ENCODE measurements at regions not wholly inside any gene's neighbourhood (a gene's known extent, or its start where the extent isn't known, plus 50 kb on each side); places are given as distances from the start of the nearest gene placed in this dataset.

DNA sequence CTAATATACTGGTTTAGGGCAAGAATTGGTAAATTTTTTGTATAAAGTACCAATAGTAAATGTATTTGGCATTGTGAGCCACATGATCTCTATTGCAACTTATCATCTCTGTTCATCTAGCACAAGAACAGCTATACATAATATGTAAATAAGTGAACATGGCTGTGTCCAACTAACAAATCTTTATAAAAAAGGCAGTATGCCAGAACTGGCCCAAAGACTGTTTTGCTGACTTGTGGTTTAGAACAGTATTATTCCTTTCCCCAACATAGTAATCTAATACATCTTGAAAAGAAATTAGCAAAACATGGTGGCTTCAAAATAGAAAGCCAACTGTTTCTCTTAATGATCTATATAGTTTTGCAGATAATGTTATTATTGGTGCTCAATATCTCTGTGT is 441.4 kb upstream of the CELF4 start:
- TF ChIP-seq, protein P1, sequence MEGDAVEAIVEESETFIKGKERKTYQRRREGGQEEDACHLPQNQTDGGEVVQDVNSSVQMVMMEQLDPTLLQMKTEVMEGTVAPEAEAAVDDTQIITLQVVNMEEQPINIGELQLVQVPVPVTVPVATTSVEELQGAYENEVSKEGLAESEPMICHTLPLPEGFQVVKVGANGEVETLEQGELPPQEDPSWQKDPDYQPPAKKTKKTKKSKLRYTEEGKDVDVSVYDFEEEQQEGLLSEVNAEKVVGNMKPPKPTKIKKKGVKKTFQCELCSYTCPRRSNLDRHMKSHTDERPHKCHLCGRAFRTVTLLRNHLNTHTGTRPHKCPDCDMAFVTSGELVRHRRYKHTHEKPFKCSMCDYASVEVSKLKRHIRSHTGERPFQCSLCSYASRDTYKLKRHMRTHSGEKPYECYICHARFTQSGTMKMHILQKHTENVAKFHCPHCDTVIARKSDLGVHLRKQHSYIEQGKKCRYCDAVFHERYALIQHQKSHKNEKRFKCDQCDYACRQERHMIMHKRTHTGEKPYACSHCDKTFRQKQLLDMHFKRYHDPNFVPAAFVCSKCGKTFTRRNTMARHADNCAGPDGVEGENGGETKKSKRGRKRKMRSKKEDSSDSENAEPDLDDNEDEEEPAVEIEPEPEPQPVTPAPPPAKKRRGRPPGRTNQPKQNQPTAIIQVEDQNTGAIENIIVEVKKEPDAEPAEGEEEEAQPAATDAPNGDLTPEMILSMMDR (IDR thresholded peaks at IDR 0.05): no peak
- no peak for TF ChIP-seq POLR2A (IDR thresholded peaks at IDR 0.05)
